A673 (cell line): ENCODE measurements at regions not wholly inside any gene's neighbourhood (a gene's known extent, or its start where the extent isn't known, plus 50 kb on each side); places are given as distances from the start of the nearest gene placed in this dataset.
"Not testable (repeated sequence)": the region's sequence is repeated elsewhere in the genome, so short reads cannot be mapped to it uniquely, and the experiment has no call there.

Experiments used
- BruUV-seq: library from RNA; stranded (reverse); fragments of 400-500 nt; replicated peaks from 2 replicates; lab custom pipeline; 2021; lab: Mats Ljungman, UMichigan
- CTCF ChIA-PET: fragments of 300-600 bp; sonication (Branson Sonifier 250); formaldehyde crosslinking; loops from one replicate; lab custom pipeline; 2022; ENCODE audit warnings: antibody characterized with exemption; lab: Charles Lee
- POLR2A ChIA-PET: fragments of 300-600 bp; sonication (Branson Sonifier 250); formaldehyde crosslinking; loops from one replicate; lab custom pipeline; 2022; ENCODE audit warnings: antibody characterized with exemption; ENCODE audit not compliant: low non-redundant PET; lab: Charles Lee
- DNase-seq: peaks from one replicate; pipeline ENCODE4 v3.0.0-alpha.2; 2015; ENCODE audit warnings: low spot score
- H3K27ac ChIP-seq: fragments of 200-600 bp; sonication (generic); 2 replicates; pipeline ENCODE4 v1.5.1; 2016; ENCODE audit warnings: mixed run types, low read depth, mild to moderate bottlenecking, mixed read lengths, antibody characterized with exemption, low read length; ENCODE audit not compliant: poor library complexity, severe bottlenecking
- H3K27me3 ChIP-seq: fragments of 200-600 bp; sonication (generic); replicated peaks from 2 replicates; pipeline ENCODE4 v1.6.1; 2017; ENCODE audit warnings: mixed run types, low read depth, mild to moderate bottlenecking, mixed read lengths, antibody characterized with exemption, low read length; ENCODE audit not compliant: insufficient read depth, poor library complexity
- H3K36me3 ChIP-seq: fragments of 200-600 bp; sonication (generic); 2 replicates; pipeline ENCODE4 v1.6.1; 2016; ENCODE audit warnings: mixed run types, mild to moderate bottlenecking, mixed read lengths, antibody characterized with exemption, low read length; ENCODE audit not compliant: insufficient read depth, poor library complexity, severe bottlenecking
- H3K4me1 ChIP-seq: fragments of 200-600 bp; sonication (generic); 2 replicates; pipeline ENCODE4 v1.6.1; 2017; ENCODE audit warnings: mixed run types, mild to moderate bottlenecking, mixed read lengths, antibody characterized with exemption, low read length; ENCODE audit not compliant: insufficient read depth, poor library complexity, severe bottlenecking
- H3K4me3 ChIP-seq: fragments of 200-600 bp; sonication (generic); 2 replicates; pipeline ENCODE4 v1.5.1; 2016; ENCODE audit warnings: low read depth, mixed run types, mild to moderate bottlenecking, mixed read lengths, low read length; ENCODE audit not compliant: poor library complexity, severe bottlenecking
- H3K9me3 ChIP-seq: fragments of 200-600 bp; sonication (generic); 2 replicates; pipeline ENCODE4 v1.6.1; 2016; ENCODE audit warnings: mixed run types, low read depth, mild to moderate bottlenecking, mixed read lengths, antibody characterized with exemption, low read length; ENCODE audit not compliant: poor library complexity, severe bottlenecking
- EZH2 ChIP-seq: fragments of 200-600 bp; sonication (generic); IDR thresholded peaks from 2 replicates; pipeline ENCODE4 v1.6.1; 2017; ENCODE audit warnings: borderline replicate concordance, low read depth, mild to moderate bottlenecking, mixed read lengths, antibody characterized with exemption, low read length; ENCODE audit not compliant: poor library complexity, severe bottlenecking
- intact Hi-C: fragments of 100-400 bp; cut with micrococcal nuclease; formaldehyde crosslinking; loops from one replicate; pipeline ENCODE4 v1.10.0; 2022; ENCODE audit not compliant: unreplicated experiment
- TF ChIP-seq, protein P1 (sequence below): fragments of 300-800, 200-600 bp; sonication (generic); conservative IDR thresholded peaks from 2 replicates; pipeline ENCODE4 v1.5.1; 2017; ENCODE audit warnings: low read depth, mild to moderate bottlenecking, antibody characterized with exemption, low read length, moderate library complexity, mixed read lengths

DNA sequence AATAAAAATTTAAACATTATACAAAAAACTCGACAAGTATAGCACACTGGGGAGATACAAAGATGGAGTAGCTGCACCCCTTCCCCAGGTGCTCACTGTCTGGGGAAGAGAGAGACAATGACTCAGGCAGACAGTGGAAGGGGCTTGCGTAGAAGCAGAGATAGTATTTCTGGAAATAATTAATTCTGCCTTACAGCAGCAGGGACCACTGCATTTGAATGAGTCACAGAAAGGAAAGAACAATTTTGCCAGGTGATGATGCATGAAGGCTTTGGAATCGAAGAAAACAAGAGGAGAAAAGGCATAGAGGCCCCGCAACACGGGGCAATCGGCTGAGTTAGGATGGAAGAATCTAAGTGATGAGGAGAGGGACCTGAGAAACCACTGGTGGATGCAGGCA, 447.4 kb downstream of the EFNB2 start:
- intact Hi-C loops = loop anchor here (10.0 kb wide), 1 partner anchor 827 kb away; no protein-coding TSS in a partner anchor
- ChIA-PET POLR2A (no interaction called here), CTCF (no interaction called here)
- no peak for TF ChIP-seq EZH2
- TF ChIP-seq, protein P1, sequence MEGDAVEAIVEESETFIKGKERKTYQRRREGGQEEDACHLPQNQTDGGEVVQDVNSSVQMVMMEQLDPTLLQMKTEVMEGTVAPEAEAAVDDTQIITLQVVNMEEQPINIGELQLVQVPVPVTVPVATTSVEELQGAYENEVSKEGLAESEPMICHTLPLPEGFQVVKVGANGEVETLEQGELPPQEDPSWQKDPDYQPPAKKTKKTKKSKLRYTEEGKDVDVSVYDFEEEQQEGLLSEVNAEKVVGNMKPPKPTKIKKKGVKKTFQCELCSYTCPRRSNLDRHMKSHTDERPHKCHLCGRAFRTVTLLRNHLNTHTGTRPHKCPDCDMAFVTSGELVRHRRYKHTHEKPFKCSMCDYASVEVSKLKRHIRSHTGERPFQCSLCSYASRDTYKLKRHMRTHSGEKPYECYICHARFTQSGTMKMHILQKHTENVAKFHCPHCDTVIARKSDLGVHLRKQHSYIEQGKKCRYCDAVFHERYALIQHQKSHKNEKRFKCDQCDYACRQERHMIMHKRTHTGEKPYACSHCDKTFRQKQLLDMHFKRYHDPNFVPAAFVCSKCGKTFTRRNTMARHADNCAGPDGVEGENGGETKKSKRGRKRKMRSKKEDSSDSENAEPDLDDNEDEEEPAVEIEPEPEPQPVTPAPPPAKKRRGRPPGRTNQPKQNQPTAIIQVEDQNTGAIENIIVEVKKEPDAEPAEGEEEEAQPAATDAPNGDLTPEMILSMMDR = no peak
- no peak overlapping the region for H3K4me3 ChIP-seq
- H3K36me3 ChIP-seq = no peaks in the 10 kb centered on the region
- no peak overlapping the region for H3K27ac ChIP-seq
- no peaks in the 10 kb centered on the region for H3K4me1 ChIP-seq
- no peaks in the 10 kb centered on the region for H3K27me3 ChIP-seq
- no TSS peak for BruUV-seq
- H3K9me3 ChIP-seq = no peaks in the 10 kb centered on the region
- DNase-seq = no peak

DNA sequence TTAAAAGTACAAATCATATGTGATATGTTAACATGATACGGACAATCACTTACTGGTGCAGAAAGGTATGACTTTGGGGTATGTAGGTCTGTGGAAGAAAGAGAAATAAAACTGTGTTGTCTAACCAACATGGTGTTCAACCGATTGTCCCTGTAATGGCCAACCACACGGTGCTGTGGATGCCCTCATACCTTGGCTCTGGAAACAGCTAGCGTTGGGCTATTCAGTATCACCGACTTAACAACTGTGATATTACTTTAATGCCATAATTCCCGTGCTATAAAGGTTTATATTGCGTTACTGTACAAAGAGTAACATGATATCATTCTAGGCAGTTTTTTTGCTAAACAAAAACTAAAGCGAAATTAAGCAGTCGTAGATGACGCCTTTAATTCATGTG, 448.3 kb downstream of the EFNB2 start:
- H3K4me1 ChIP-seq = no peaks in the 10 kb centered on the region

DNA sequence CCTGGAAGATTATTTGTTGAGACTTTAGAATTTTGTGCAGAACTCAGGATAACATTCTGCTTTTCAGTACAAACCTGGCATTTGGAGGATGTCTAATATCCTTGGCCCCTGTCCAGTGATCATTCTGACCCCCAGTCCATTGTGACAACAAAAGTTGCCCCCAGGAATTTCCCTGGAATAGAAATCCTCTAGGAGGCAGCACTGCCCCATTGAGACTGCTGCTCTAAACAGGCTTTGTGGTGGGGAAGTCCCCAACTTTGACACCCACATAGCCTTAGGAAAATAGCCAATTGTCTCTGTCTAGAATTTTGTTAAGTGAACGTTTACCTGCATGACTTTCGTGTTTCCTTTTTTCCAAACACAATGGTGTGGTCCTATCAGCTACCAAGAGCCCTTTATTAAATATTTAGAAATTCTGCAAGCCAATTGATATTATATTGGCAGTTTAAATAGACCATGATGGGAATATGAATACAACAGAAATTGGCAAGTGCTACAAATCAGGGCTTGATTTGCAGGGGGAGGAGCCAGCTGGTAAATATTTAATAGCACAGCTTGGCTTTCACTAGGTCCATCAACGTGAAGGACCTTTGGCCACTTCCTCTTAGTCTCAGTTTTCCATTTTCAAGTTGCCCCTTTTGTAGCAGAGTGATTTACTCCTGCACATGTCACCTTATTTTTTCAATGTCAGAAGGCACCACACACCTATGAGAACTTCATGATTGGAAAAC, 451.7 kb downstream of the EFNB2 start:
- ChIA-PET CTCF (no interaction called here), POLR2A (no interaction called here)
- Histone ChIP-seq H3K27ac (no peak overlapping the region), H3K36me3 (no peaks in the 10 kb centered on the region), H3K4me3 (no peak overlapping the region), H3K27me3 (no peaks in the 10 kb centered on the region), H3K4me1 (no peaks in the 10 kb centered on the region), H3K9me3 (no peaks in the 10 kb centered on the region)
- peak; percentile 5 for DNase-seq
- intact Hi-C loops = loop anchor here (2.0 to 10.0 kb wide), 2 partner anchors 437 to 831 kb away; no protein-coding TSS in a partner anchor
- TF ChIP-seq EZH2 = no peak
- TF ChIP-seq, protein P1 = peak; percentile 38
- no TSS peak for BruUV-seq

More for the DNA sequence above, 448.3 kb downstream of the EFNB2 start:
- intact Hi-C loops = loop anchor here (10.0 kb wide), 1 partner anchor 828 kb away; no protein-coding TSS in a partner anchor
- BruUV-seq = no TSS peak
- Histone ChIP-seq H3K9me3 (no peaks in the 10 kb centered on the region), H3K27ac (no peak overlapping the region), H3K4me3 (no peak overlapping the region), H3K36me3 (no peaks in the 10 kb centered on the region), H3K27me3 (no peaks in the 10 kb centered on the region)
- CTCF ChIA-PET = no interaction called here
- DNase-seq = no peak
- POLR2A ChIA-PET = no interaction called here
- TF ChIP-seq EZH2 = no peak
- TF ChIP-seq, protein P1 = no peak

DNA sequence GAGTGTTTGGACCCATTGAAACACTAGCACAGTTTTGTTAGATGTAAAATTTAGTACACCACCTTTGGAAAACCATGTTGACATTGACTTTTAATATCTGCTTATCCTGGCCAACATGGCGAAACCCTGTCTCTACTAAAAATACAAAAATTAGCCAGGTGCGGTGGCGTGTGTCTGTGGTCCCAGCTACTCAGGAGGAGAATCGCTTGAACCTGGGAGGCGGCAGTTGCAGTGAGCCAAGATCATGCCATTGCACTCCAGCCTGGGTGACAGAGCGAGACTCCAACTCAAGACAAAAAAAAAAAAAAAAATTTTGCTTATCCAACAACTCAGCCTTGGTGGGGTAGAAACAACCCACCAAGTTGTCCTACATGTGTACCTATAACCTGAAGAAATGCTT, 454.2 kb downstream of the EFNB2 start:
- intact Hi-C loops = loop anchor here (10.0 kb wide), 1 partner anchor 834 kb away; no protein-coding TSS in a partner anchor
- not testable (repeated sequence) for BruUV-seq, DNase-seq

More for the DNA sequence above, 454.2 kb downstream of the EFNB2 start:
- POLR2A ChIA-PET, H3K27me3 ChIP-seq, H3K27ac ChIP-seq, H3K36me3 ChIP-seq, H3K4me3 ChIP-seq, CTCF ChIA-PET, H3K4me1 ChIP-seq, H3K9me3 ChIP-seq: not testable (repeated sequence)
